Nephron (organoid): ENCODE measurements at regions not wholly inside any gene's neighbourhood (a gene's known extent, or its start where the extent isn't known, plus 50 kb on each side); places are given as distances from the start of the nearest gene placed in this dataset.

Experiments used
- H3K27ac Mint-ChIP-seq, 3 experiments: 2 replicates each; pipeline ENCODE4 v1.8.0; 2020; ENCODE audit warnings: mixed read lengths in 3 of 3, mild to moderate bottlenecking in 2 of 3, moderate library complexity in 1 of 3
- H3K27me3 Mint-ChIP-seq: 2 replicates; pipeline ENCODE4 v1.8.0; 2021; ENCODE audit warnings: low read depth, mild to moderate bottlenecking, moderate library complexity, mixed read lengths
- H3K36me3 Mint-ChIP-seq: 2 replicates; pipeline ENCODE4 v1.8.0; 2020; ENCODE audit warnings: low read depth, mixed read lengths
- H3K4me1 Mint-ChIP-seq: 2 replicates; pipeline ENCODE4 v1.8.0; 2020; ENCODE audit warnings: mixed read lengths
- H3K4me3 Mint-ChIP-seq, 3 experiments: 2 replicates each; pipeline ENCODE4 v1.8.0; 2020; ENCODE audit warnings: mild to moderate bottlenecking in 3 of 3, mixed read lengths in 3 of 3, moderate library complexity in 2 of 3
- H3K9me3 Mint-ChIP-seq: 2 replicates; pipeline ENCODE4 v1.8.0; 2020; ENCODE audit warnings: mixed read lengths
- CTCF ChIP-seq, 3 experiments: fragments of 200-600 bp; sonication (generic); IDR thresholded peaks; one replicate each; pipeline ENCODE4 v1.5.0; 2021; ENCODE audit warnings: antibody characterized with exemption in 3 of 3; ENCODE audit not compliant: unreplicated experiment in 3 of 3

DNA sequence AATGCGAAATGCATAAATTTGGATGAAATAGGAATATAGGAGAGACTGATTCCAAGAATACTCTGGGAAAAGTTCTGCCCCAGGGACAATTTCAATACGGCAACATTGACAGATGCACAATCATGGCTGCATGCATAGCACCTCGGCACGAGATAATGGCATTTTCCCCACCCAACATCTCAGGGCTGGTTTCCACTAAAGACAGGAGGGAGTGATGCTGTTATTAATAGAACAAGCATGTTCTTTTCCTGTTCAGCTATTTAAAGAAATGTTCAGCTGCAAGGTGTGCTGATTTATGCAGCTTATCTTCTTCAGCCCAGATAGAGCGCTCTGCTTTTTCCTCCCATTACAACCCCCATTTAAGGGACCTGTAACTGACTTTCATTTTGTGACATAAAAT is 740.2 kb downstream of the TLR4 start:
- Mint-ChIP-seq H3K27me3 (no peaks in the 10 kb centered on the region), H3K36me3 (no peaks in the 10 kb centered on the region)

GRCh38 chr9:118446943-118447639 is 742.9 kb downstream of the TLR4 start:
- no peaks in the 10 kb centered on the region for H3K36me3 Mint-ChIP-seq
- H3K27me3 Mint-ChIP-seq = no peaks in the 10 kb centered on the region
- H3K4me1 Mint-ChIP-seq = no peaks in the 10 kb centered on the region
- H3K9me3 Mint-ChIP-seq = no peaks in the 10 kb centered on the region
- no peak for TF ChIP-seq CTCF (IDR thresholded peaks at IDR 0.05; ENCODE audit: unreplicated experiment in 3 of 3)
- no peak overlapping the region for H3K27ac Mint-ChIP-seq
- H3K4me3 Mint-ChIP-seq = no peak overlapping the region

More for the DNA sequence above, 740.2 kb downstream of the TLR4 start:
- Mint-ChIP-seq H3K9me3 (no peaks in the 10 kb centered on the region), H3K4me3 (no peak overlapping the region), H3K27ac (no peak overlapping the region), H3K4me1 (no peaks in the 10 kb centered on the region)
- TF ChIP-seq CTCF (IDR thresholded peaks at IDR 0.05; ENCODE audit: unreplicated experiment in 3 of 3) = no peak

DNA sequence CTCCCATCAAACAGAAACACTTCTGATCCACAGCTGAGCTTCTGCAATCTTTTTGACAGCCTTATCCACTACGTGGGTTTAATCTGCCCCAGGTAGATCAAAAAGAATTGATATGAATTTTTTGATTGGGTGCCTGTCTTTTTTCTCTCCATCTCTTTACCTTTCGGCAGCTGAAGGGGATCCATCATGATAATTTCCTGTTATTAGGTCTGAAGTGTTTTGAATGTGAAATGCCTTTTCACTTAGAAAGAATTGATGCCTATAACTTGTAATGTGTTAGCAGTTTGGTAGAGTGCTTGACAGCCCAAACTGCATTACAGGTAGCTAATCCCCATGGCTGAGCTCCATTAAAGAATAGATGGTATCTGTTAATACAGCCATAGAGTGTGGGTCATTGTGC is 745.4 kb downstream of the TLR4 start:
- Mint-ChIP-seq H3K4me1 (no peaks in the 10 kb centered on the region), H3K9me3 (no peaks in the 10 kb centered on the region), H3K27ac (no peak overlapping the region), H3K4me3 (no peak overlapping the region), H3K36me3 (no peaks in the 10 kb centered on the region), H3K27me3 (no peaks in the 10 kb centered on the region)
- no peak for TF ChIP-seq CTCF (IDR thresholded peaks at IDR 0.05; ENCODE audit: unreplicated experiment in 3 of 3)

DNA sequence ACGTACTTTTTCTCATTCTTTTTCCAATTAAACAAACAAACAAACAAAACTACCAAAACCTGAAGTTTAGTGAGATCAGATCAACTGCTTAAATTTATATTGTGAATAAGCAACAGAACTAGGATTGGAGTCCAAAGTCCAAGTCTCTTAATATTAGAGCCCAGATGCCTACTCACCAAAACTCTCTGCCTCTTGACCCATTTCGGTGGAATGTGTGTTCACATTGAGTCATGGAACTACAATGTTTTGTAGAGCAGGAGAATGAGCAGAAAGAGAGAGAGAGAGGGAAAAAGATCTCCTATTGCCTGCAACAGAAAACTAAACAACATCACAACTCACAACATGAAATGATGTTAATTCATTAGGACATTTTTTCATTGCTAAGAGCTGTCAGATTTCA is 751.1 kb downstream of the TLR4 start:
- no peak overlapping the region for H3K4me3 Mint-ChIP-seq
- no peak for TF ChIP-seq CTCF (IDR thresholded peaks at IDR 0.05; ENCODE audit: unreplicated experiment in 3 of 3)
- no peak overlapping the region for H3K27ac Mint-ChIP-seq
- H3K9me3 Mint-ChIP-seq = no peaks in the 10 kb centered on the region
- H3K4me1 Mint-ChIP-seq = peaks cover 7% of the 10 kb centered on the region
- no peaks in the 10 kb centered on the region for H3K27me3 Mint-ChIP-seq
- H3K36me3 Mint-ChIP-seq = no peaks in the 10 kb centered on the region

DNA sequence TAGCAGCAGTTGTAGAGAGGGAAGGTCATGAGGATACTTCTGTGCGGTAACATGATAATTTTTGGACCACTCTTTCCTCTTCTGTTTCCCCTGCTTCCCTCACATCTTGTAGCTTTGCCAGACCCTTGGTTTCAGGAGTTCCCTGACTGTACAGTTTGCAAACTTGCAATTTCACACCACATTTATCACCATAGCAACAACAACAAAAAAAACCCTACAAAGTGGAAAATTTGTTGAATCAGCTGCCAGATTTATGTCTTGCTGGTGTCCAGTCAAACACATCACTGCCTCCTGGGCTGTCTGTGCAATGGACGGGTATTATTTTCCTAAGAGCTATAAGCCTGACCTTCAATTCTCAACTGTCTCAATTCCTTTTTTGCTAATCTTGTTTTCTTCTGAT is 751.6 kb downstream of the TLR4 start:
- no peak overlapping the region for H3K4me3 Mint-ChIP-seq
- H3K36me3 Mint-ChIP-seq = no peaks in the 10 kb centered on the region
- no peak for TF ChIP-seq CTCF (IDR thresholded peaks at IDR 0.05; ENCODE audit: unreplicated experiment in 3 of 3)
- H3K9me3 Mint-ChIP-seq = no peaks in the 10 kb centered on the region
- H3K27ac Mint-ChIP-seq = no peak overlapping the region
- peaks cover 7% of the 10 kb centered on the region for H3K4me1 Mint-ChIP-seq
- no peaks in the 10 kb centered on the region for H3K27me3 Mint-ChIP-seq
